ENCODE measurements at regions not wholly inside any gene's neighbourhood (a gene's known extent, or its start where the extent isn't known, plus 50 kb on each side); places are given as distances from the start of the nearest gene placed in this dataset.

DNA sequence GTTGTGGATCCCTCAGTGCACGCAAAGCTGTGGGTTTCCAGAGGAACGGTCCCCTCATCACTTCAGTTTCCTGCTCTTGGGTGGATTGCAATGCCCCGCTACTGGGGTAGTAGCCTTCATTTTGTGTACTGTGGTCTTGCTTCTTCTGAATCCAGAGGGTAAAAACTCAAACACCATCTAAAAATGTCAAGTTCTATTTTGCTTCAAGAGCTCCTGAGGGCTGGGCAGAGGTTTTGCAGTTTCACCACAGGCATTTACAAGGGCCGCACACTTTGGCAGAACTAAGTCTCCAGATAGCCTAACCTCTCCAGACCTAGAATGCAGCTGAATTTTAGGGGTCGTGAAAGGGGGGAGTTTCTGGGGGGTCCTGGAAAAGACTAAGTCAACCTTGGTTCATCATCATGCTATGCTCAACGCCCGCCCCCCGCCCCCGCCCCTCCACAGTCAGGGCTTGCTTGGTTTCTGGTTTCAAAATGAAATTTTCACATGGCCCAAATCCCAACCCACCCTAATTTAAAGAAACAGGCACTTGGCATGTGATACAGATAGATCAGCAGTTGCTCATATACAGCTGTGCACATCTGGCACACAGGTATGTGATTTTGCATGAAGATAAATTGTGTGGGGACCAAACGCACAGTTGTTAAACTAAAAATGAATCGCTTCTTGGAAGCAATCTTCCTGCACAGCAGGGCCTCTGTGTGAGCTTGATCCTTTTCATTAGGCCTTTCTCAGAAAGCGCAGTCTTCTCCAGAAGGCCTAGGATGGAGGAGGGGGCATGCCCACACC is 329.6 kb downstream of the OSR1 start:
- no peak for DNase-seq

- DNase-seq = no peak
Measured at GRCh38 chr2:19027626-19028025, 330.8 kb downstream of the OSR1 start.

DNA sequence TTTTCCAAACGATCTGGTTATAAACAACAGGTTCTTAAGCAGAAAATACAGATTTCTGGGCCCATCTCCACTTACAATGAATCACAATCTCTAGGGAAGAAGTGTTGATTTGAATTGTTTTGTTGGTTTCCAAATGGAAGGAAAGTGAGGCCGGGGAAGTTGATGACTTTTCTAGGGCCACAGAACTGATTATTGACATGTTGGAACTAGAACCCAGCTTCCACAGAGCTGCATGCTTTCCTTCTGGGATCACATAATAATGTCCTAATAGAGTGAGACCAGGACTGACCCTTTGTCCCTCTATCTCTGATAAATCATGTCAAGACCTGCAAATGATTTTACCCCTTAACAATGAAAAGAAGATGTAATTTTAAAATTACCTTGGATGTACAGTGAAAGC is 332.2 kb downstream of the OSR1 start:
- DNase-seq = no peak

DNA sequence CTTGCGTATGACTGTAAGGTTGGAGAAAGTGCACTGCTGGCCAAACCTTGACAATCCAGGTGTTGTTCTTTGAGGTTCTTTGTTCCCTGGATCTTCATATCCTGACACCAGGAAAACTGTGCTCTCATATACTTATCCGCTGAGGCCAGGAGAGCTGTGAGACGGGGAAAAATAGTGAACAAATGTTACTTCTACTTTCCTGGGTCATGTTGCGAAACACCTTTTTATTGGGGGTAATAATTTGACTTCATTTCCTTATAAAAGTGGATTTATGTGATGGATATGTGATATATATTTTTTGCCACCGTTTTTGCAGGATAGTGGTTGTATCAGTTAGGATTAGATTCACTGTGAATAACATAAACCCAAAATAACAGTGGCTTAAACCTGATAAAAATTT is 336.1 kb downstream of the OSR1 start:
- no peak for DNase-seq

- DNase-seq = no peak
Measured at GRCh38 chr2:19021721-19022120, 336.7 kb downstream of the OSR1 start.

- no peak for DNase-seq
Measured at GRCh38 chr2:19021100-19021476, 337.3 kb downstream of the OSR1 start.

- no peak for DNase-seq
Measured at GRCh38 chr2:19020144-19021099, 338.0 kb downstream of the OSR1 start.

- DNase-seq = no peak
Measured at GRCh38 chr2:19009510-19009909, 348.9 kb downstream of the OSR1 start.

DNA sequence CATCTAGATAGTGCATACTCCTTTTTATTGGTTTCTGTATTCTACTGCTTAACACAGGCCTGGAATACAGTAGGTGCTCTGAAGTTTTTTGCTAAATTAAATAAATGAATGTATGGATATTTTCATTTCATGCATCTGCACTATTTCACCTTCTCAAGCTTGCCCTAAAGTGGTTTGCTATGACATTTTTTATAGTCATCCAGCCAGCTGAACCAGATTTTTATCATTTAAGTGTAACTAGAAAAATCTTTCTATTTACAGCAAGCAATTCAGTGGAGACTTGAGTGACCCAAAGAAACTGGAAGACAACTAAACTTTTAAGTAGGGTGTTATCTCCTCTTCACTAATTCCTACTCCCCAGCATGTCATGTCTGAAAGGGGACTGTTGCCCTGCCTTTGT is 354.9 kb downstream of the OSR1 start:
- DNase-seq = no peak

DNA sequence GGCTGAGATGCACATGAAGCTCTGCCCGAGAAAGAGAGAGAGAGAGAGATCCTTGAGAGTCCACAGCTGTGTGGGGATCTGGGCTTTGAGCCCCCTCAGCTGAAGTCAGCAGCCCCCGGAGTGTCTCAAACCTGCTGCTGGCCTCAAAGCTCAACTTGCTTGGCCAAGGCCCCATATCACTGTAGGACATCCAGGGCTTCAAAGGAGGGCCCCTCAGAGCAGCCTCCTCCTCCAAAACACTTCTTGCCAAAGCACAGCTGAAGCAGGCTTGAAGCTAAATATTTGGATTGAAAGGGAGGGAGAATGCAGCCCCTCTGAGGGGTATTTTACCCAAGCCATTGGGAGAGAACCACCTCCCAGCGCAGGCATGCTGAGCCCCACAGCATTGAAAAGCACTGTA is 357.6 kb downstream of the OSR1 start:
- DNase-seq = no peak

GRCh38 chr2:18999198-18999597 is 359.2 kb downstream of the OSR1 start:
- DNase-seq = no peak

DNA sequence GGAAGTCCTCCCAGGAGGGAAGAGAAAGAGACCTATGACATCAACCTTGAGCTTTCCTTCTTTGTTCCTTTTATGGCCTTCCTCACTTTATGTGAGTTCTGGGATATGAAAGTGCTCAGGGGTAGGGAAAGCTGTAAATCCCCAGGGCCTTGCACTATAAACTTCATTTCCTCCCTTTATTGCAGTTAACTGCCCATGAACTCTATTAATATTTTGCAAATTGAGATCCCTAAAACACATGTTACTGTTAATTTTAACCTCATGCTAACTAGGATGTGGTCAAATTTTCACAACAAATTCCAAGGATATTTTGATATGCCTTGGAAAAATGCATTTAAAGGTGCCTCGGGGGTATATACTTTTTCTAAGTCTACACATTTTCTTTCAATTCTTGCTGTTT is 359.9 kb downstream of the OSR1 start:
- DNase-seq = no peak

- DNase-seq = no peak
Measured at GRCh38 chr2:18993756-18994338, 364.6 kb downstream of the OSR1 start.

- no peak for DNase-seq
Measured at GRCh38 chr2:18991177-18992168, 366.9 kb downstream of the OSR1 start.

DNA sequence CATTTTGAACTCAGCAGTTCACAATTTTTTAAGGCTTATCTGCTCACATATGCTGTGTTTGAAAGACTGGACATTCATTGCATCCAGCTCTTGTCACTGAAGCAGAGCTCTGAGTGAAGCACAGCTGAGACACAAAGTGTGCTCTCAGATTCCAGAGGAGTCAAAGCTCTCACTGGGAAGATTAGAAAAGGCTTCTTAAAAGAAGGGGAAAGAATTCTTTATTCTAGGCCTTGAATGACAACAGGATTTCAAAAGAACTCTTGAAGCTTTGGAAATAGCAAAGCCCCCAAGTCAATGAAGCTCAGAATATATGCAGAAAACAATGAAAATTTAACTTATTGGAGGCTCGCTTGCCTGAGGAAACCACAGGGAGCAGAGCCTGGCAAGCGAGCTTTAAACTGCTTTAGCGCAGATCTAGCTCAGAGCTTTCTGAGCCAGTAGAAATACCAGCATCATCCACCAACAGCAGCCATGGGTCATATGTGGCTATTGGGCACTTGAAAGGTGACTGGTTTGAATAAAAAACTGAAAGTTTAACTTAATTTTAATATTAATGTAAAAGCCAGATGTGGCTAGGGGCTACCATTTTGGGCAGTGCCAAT is 369.7 kb downstream of the OSR1 start:
- no peak for DNase-seq

DNA sequence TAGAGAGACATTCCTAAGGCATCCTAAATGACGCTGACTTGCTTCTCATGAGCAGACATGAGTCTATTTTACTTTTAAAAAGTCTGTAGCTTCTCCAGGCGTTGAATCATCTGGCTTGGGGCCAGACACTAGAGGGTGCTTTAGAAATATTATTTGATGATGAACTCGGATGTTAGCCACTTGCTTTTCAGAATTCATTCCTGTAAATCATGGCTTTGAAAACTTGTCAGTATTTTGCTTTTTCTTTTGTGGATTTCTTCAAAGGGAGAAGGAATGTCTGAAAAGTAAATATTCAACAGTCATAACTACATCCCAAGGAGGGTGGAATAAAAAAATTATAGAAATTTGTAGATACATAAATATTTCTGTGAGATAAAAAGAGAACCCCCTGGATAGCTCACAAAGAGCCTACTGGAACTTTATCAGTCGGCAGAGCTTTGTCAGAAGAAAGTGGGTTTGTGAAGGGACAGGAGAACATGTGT is 370.8 kb downstream of the OSR1 start:
- no peak for DNase-seq

GRCh38 chr2:18987016-18987415 is 371.4 kb downstream of the OSR1 start:
- DNase-seq = no peak

DNA sequence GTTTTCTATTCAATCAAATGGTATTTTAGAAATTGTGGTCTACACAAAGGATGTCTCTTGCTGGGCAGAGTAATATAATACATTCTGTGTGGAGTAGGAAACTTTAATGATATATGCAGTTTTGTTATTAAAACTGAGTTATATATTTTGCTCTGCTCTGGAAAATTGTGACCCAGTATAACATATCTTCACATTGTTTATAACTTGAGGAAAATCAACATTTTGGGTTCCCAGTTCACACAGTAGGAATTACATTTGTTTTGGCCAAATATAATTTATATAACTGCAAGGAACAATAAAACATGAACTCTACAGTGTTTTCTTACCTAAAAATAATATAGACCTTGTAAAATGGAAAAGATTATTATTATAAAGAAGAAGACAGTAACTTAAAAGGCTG is 372.4 kb downstream of the OSR1 start:
- no peak for DNase-seq

- DNase-seq = no peak
Measured at GRCh38 chr2:18980786-18981430, 377.5 kb downstream of the OSR1 start.

DNA sequence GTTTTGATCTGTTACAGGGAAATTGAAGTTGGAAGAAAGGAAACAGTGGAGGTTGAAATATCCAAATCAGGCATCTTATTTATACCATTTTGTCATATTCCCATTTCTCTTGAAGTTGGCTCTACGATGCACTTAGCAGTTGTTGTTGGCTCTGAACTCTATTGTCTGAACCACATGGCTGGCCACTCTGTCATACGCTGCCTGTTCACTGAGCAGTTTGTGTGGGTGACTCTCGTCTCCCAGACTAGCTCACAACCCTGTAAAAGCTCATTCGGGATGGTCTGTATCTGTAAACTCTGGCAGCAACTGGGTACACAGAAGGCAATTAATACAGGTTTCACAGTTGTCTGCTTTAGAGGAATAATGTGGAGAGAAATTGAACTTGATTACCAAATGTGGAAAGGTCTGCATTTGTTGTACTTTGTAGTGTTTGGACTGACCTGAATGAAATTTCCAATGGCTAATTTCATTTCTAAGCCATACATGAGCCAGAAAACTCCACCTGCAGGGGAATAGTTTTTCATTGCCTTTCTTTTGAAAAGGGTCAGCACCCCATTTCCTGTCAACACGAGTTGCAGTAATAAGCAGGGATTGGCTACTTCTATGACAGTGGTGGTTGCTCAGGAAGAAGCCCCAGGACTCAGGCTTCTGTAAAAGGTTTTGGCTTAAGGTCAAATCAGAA is 378.2 kb downstream of the OSR1 start:
- no peak for DNase-seq

GRCh38 chr2:18977409-18977808 is 381.0 kb downstream of the OSR1 start:
- no peak for DNase-seq

All from NCI-H748 treated with DMSO at 0.1 percent for 48 hours (cell line).